Ovary (tissue), 3 donors: ENCODE measurements at regions not wholly inside any gene's neighbourhood (a gene's known extent, or its start where the extent isn't known, plus 50 kb on each side); places are given as distances from the start of the nearest gene placed in this dataset.

ENCODE experiments used
- CTCF ChIP-seq, 3 donors: fragments of 450-650 bp in 2 of 3; fragments of 200-600 bp in 1 of 3; IDR thresholded peaks; one replicate each; pipeline versions ENCODE4 v1.5.1 to v1.8.0; 2016 to 2022; ENCODE audit warnings: antibody characterized with exemption in 3 of 3, mild to moderate bottlenecking in 1 of 3
- EP300 ChIP-seq: sonication (generic); formaldehyde crosslinking; IDR thresholded peaks from one replicate; pipeline ENCODE4 v1.6.1; 2017; ENCODE audit warnings: antibody characterized with exemption
- POLR2A ChIP-seq: fragments of 450-650 bp; IDR thresholded peaks from one replicate; pipeline ENCODE4 v1.6.1; 2017; ENCODE audit warnings: antibody characterized with exemption, mild to moderate bottlenecking, moderate library complexity
- donor health status: DM: no; HTN: no; CAD: no.

GRCh38 chr11:12060385-12060985, 49.9 kb upstream of the MICAL2 start:
- TF ChIP-seq CTCF (IDR thresholded peaks at IDR 0.05) (no peak), POLR2A (no peak), EP300 (no peak)
